GM13977 (cell line): ENCODE measurements at regions not wholly inside any gene's neighbourhood (a gene's known extent, or its start where the extent isn't known, plus 50 kb on each side); places are given as distances from the start of the nearest gene placed in this dataset.

Experiments used
- DNase-seq: peaks from one replicate; pipeline ENCODE4 v3.0.0; 2012; ENCODE audit warnings: low spot score
- in situ Hi-C: fragments of 300-500 bp; cut with MboI; formaldehyde crosslinking; loops from one replicate; pipeline ENCODE4 v1.12.0; 2022; ENCODE audit warnings: low sequenced_read_pairs, low pct_unique_long_range_greater_than_20kb, mixed read lengths, inconsistent platforms; ENCODE audit not compliant: unreplicated experiment
- TF ChIP-seq, protein P1 (sequence below): IDR thresholded peaks from 2 replicates; pipeline ENCODE4 v1.5.1; 2012; ENCODE audit warnings: mild to moderate bottlenecking, control low read depth; ENCODE audit not compliant: insufficient read depth; ENCODE audit errors: extremely low read depth, missing control alignments

- in situ Hi-C loops: no loop called here
- no peak for DNase-seq
- TF ChIP-seq, protein P1, sequence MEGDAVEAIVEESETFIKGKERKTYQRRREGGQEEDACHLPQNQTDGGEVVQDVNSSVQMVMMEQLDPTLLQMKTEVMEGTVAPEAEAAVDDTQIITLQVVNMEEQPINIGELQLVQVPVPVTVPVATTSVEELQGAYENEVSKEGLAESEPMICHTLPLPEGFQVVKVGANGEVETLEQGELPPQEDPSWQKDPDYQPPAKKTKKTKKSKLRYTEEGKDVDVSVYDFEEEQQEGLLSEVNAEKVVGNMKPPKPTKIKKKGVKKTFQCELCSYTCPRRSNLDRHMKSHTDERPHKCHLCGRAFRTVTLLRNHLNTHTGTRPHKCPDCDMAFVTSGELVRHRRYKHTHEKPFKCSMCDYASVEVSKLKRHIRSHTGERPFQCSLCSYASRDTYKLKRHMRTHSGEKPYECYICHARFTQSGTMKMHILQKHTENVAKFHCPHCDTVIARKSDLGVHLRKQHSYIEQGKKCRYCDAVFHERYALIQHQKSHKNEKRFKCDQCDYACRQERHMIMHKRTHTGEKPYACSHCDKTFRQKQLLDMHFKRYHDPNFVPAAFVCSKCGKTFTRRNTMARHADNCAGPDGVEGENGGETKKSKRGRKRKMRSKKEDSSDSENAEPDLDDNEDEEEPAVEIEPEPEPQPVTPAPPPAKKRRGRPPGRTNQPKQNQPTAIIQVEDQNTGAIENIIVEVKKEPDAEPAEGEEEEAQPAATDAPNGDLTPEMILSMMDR: no peak
Measured at GRCh38 chr22:47345025-47345424, 582.6 kb downstream of the TBC1D22A start.

- DNase-seq: no peak
- TF ChIP-seq, protein P1: no peak
- in situ Hi-C loops: no loop called here
Measured at GRCh38 chr22:47344414-47344813, 582.0 kb downstream of the TBC1D22A start.

DNA sequence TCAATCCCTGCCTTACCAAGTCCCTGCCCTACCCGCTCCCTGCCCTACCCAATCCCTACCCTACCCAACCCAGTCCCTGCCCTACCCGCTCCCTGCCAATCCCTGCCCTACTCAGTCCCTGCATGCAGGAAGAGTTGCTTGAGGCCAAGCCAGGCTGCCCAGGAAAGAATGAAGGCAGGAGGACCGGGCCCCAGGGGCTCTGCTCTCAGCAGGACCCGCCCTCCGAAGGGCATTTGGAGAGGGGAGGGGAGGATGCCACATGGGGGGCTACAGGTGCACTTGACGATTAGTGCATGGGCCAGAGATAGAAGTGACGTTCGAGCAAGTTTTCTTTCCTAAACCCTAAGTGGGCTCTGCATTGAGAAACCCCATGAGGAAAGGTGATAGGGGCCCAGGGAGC lies 581.2 kb downstream of the TBC1D22A start:
- TF ChIP-seq, protein P1: no peak
- in situ Hi-C loops: no loop called here
- DNase-seq: no peak

DNA sequence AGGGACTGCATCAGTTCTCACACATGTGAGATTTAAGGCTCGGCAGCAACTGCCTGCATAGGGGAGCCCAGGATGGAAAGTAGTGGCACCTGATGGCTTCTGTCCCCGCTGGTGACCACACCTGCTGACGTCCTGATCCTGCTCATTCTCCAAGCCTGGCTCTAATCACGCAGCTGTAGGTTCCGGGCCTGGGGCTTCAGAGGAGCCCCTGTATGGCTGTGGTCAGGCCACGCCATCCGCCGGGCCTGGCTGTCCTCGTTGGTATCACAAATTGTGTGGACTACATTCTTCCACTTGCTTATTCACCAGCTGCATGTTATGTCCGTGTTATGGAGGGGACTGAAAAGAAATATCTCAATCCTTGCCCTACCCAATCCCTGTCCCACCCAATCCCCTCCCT lies 580.0 kb downstream of the TBC1D22A start:
- TF ChIP-seq, protein P1: no peak
- in situ Hi-C loops: no loop called here
- DNase-seq: no peak

DNA sequence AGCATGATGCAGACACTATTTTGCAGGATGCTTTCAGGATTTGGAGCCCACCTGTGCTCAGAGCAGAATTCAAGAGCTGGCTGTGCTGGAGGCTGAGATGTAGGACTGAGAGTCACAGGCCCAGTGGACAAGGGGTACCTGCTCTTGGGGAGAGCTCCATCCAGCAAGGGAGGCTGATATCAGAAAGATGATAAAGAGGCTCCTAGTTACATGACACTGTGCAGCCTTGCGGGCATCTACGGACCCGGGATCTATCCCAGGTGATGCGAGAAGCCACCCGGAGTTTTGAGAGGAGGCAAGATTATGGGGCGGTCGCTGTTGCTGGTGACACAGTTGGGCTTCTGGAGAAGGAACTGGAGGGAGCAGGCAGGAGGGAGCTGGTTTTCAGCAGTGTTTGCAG lies 579.0 kb downstream of the TBC1D22A start:
- TF ChIP-seq, protein P1: no peak
- in situ Hi-C loops: no loop called here
- DNase-seq: no peak

GRCh38 chr22:47340851-47341436 lies 578.5 kb downstream of the TBC1D22A start:
- no peak for DNase-seq
- in situ Hi-C loops: no loop called here
- TF ChIP-seq, protein P1: no peak
